ENCODE measurements at regions not wholly inside any gene's neighbourhood (a gene's known extent, or its start where the extent isn't known, plus 50 kb on each side); places are given as distances from the start of the nearest gene placed in this dataset.

DNA sequence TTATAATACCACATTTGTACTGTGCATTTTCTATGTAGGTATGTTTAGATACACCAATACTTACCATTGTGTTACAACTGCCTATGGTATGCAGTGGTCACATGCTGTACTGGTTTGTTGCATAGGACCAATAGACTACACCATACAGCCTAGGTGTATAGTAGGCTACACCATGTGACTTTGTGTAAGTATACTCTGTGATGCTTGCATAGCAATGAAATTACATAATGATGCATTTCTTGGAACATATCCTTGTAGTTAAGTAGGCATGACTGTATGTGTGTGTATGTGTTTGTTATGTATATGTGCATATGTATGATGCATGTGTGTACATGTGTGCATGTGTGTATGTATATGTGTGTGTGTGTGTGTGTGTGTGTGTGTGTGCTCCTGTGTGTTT, 157.6 kb downstream of the TDRD15 start:
- Histone ChIP-seq H3K9me3 (no peaks in the 10 kb centered on the region), H3K4me1 (no peaks in the 10 kb centered on the region), H3K36me3 (no peaks in the 10 kb centered on the region), H3K9ac (ENCODE audit: low read depth in 2 of 2, low read length in 2 of 2) (no peak overlapping the region), H3K4me3 (no peak overlapping the region), H3K27me3 (peaks cover 4% of the 10 kb centered on the region), H3K27ac (no peak overlapping the region)
- intact Hi-C loops (cut with DNase I) = no loop called here
- no peak for TF ChIP-seq CTCF (IDR thresholded peaks at IDR 0.05)
- DNase-seq = no peak

GRCh38 chr2:21281791-21282514, 158.2 kb downstream of the TDRD15 start:
- no peak for DNase-seq
- Histone ChIP-seq H3K27me3 (peaks cover 4% of the 10 kb centered on the region), H3K27ac (no peak overlapping the region), H3K4me3 (no peak overlapping the region), H3K9ac (ENCODE audit: low read depth in 2 of 2, low read length in 2 of 2) (no peak overlapping the region), H3K4me1 (no peaks in the 10 kb centered on the region), H3K9me3 (no peaks in the 10 kb centered on the region), H3K36me3 (no peaks in the 10 kb centered on the region)
- intact Hi-C loops (cut with DNase I) = no loop called here
- no peak for TF ChIP-seq CTCF (IDR thresholded peaks at IDR 0.05)

- DNase-seq = no peak
- TF ChIP-seq CTCF (IDR thresholded peaks at IDR 0.05) = no peak
- no peaks in the 10 kb centered on the region for H3K36me3 ChIP-seq
- H3K9me3 ChIP-seq = no peaks in the 10 kb centered on the region
- intact Hi-C loops (cut with DNase I) = no loop called here
- no peak overlapping the region for H3K9ac ChIP-seq (ENCODE audit: low read depth in 2 of 2, low read length in 2 of 2)
- no peak overlapping the region for H3K4me3 ChIP-seq
- peaks cover 4% of the 10 kb centered on the region for H3K27me3 ChIP-seq
- H3K4me1 ChIP-seq = no peaks in the 10 kb centered on the region
- no peak overlapping the region for H3K27ac ChIP-seq
Observed at GRCh38 chr2:21282515-21282898, 158.7 kb downstream of the TDRD15 start.

- intact Hi-C loops (cut with DNase I) = no loop called here
- Histone ChIP-seq H3K36me3 (no peaks in the 10 kb centered on the region), H3K4me1 (no peaks in the 10 kb centered on the region), H3K27me3 (no peaks in the 10 kb centered on the region), H3K9me3 (no peaks in the 10 kb centered on the region), H3K4me3 (no peak overlapping the region), H3K9ac (ENCODE audit: low read depth in 2 of 2, low read length in 2 of 2) (no peak overlapping the region), H3K27ac (no peak overlapping the region)
- DNase-seq = no peak
- TF ChIP-seq CTCF (IDR thresholded peaks at IDR 0.05) = no peak
Observed at GRCh38 chr2:21288299-21288698, 164.5 kb downstream of the TDRD15 start.

GRCh38 chr2:21288739-21289520, 165.2 kb downstream of the TDRD15 start:
- H3K4me3 ChIP-seq = no peak overlapping the region
- H3K27me3 ChIP-seq = no peaks in the 10 kb centered on the region
- TF ChIP-seq CTCF (IDR thresholded peaks at IDR 0.05) = no peak
- no peaks in the 10 kb centered on the region for H3K4me1 ChIP-seq
- DNase-seq = no peak
- intact Hi-C loops (cut with DNase I) = no loop called here
- H3K9me3 ChIP-seq = no peaks in the 10 kb centered on the region
- H3K36me3 ChIP-seq = no peaks in the 10 kb centered on the region
- H3K9ac ChIP-seq (ENCODE audit: low read depth in 2 of 2, low read length in 2 of 2) = no peak overlapping the region
- no peak overlapping the region for H3K27ac ChIP-seq

Measured in colonic mucosa (tissue), 4 donors.